HEK293T (cell line): ENCODE measurements at regions not wholly inside any gene's neighbourhood (a gene's known extent, or its start where the extent isn't known, plus 50 kb on each side); places are given as distances from the start of the nearest gene placed in this dataset.

Source experiments
- ELF4 ChIP-seq: fragments of 450-650 bp; IDR thresholded peaks from 2 replicates; pipeline ENCODE4 v1.6.1; 2017; ENCODE audit warnings: antibody characterized with exemption
- FOXK2 ChIP-seq: fragments of 450-650 bp; IDR thresholded peaks from 2 replicates; pipeline ENCODE4 v1.6.1; 2016; ENCODE audit warnings: mild to moderate bottlenecking
- FOXM1 ChIP-seq: fragments of 450-650 bp; IDR thresholded peaks from 2 replicates; pipeline ENCODE4 v1.6.1; 2017; ENCODE audit warnings: mild to moderate bottlenecking, borderline replicate concordance
- HDGF ChIP-seq: fragments of 450-650 bp; IDR thresholded peaks from 2 replicates; pipeline ENCODE4 v1.6.1; 2017; ENCODE audit warnings: antibody characterized with exemption, borderline replicate concordance
- LEF1 ChIP-seq: fragments of 450-650 bp; IDR thresholded peaks from 2 replicates; pipeline ENCODE4 v1.6.1; 2017; ENCODE audit warnings: mild to moderate bottlenecking, borderline replicate concordance
- PKNOX1 ChIP-seq: fragments of 450-650 bp; IDR thresholded peaks from 2 replicates; pipeline ENCODE4 v1.6.1; 2016
- SP1 ChIP-seq: fragments of 450-650 bp; IDR thresholded peaks from 2 replicates; pipeline ENCODE4 v1.6.1; 2017
- TARDBP ChIP-seq: fragments of 450-650 bp; IDR thresholded peaks from 2 replicates; pipeline ENCODE4 v1.6.1; 2016
- ZNF384 ChIP-seq: fragments of 450-650 bp; IDR thresholded peaks from 2 replicates; pipeline ENCODE4 v1.6.1; 2016

GRCh38 chr22:49176956-49177355 lies 650.7 kb downstream of the BRD1 start:
- no peak for TF ChIP-seq HDGF
- no peak for TF ChIP-seq FOXM1
- TF ChIP-seq ELF4: no peak
- no peak for TF ChIP-seq LEF1
- TF ChIP-seq PKNOX1: no peak
- no peak for TF ChIP-seq ZNF384
- no peak for TF ChIP-seq TARDBP
- TF ChIP-seq SP1: no peak
- no peak for TF ChIP-seq FOXK2
